Hepatic stellate cell (primary cell): ENCODE measurements at regions not wholly inside any gene's neighbourhood (a gene's known extent, or its start where the extent isn't known, plus 50 kb on each side); places are given as distances from the start of the nearest gene placed in this dataset.
"Not testable (repeated sequence)": the region's sequence is repeated elsewhere in the genome, so short reads cannot be mapped to it uniquely, and the experiment has no call there.

Experiments used
- DNase-seq: peaks from one replicate; pipeline ENCODE4 v3.0.0; 2011; ENCODE audit warnings: low spot score

DNA sequence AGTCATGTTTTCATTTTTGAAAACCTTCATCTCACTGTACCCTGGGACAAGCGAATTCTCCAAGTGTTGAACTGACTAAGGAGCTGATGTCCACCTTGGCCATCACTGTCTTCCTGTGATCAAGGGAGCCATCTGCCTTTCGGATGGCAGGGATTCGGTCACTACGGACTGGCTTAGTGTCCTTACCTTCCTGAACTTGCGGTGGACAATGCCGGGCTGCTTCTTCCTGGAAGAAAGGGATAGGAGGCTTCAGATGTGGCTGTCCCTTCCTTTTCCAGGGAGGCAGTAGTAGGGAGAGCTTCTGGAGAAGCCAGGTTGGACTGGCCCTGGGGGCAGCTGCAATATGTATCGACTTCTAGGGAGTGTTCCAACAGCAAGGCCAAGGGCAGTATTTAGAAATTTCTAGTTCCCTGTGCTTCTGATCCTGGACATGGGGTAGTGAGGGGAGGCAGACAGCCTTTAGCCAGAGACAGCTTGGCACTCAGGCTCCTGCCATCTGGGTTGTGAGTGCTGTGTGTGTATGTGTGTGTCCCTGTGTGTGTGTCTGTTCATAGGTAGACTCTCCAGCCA lies 114.6 kb downstream of the IER5 start:
- DNase-seq = no peak

DNA sequence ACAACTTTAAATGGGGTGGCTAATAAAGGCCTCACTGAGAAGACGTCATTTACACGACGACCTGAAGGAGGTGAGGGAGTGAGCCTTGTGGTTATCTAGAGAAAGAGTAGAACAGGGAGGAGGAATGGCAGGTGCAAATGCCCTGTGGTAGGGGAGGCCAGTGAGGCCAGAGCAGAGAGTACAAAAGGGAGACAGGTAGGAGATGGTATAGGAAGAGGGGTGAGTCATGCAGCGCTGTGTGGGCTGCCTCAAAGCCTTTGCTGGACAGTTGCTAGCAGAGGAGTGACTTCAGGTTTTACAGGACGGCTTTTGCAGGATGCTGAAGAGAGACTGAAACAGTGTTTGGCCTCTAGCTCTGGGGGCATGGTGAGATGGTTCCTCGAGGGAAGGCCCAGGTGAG lies 116.0 kb downstream of the IER5 start:
- no peak for DNase-seq

DNA sequence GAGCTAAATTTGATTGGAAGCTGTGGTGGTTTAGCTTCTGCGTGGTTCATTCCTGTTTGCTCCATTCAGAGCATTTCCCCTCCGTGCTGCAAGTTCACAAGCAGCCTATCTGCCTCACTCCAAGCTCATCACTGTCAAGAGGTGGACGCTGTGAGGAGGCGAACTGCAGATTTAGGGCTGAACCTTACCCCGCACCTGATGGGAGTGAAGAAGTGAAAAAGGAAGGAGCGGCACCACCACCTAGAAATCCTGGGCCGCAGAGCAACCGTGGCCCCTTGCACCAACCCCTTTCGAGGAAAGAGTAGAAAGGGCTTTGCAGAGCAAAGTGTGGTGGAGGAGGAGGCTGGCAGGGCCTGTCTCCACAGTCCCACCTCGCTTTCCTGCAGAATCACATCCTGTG lies 117.4 kb downstream of the IER5 start:
- no peak for DNase-seq

DNA sequence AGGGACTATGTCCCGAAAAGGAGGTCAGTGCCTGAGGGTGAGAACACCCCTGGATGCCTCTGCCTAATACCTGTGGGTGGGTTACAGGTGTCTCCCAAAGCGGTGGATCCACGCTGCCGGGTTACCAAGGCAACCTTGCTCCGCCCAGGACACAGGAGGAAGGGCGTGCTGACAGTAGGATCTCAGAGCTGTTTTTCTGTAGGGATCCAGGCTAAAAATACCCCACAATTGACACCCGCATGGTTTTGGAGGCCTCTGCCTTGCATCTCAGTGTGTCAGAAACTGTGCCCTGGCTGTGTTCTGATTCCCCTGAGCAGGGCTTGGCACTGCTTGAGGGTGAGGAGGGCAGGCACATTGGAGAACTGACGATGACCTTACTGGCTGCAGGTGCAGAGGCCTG lies 118.0 kb downstream of the IER5 start:
- no peak for DNase-seq

DNA sequence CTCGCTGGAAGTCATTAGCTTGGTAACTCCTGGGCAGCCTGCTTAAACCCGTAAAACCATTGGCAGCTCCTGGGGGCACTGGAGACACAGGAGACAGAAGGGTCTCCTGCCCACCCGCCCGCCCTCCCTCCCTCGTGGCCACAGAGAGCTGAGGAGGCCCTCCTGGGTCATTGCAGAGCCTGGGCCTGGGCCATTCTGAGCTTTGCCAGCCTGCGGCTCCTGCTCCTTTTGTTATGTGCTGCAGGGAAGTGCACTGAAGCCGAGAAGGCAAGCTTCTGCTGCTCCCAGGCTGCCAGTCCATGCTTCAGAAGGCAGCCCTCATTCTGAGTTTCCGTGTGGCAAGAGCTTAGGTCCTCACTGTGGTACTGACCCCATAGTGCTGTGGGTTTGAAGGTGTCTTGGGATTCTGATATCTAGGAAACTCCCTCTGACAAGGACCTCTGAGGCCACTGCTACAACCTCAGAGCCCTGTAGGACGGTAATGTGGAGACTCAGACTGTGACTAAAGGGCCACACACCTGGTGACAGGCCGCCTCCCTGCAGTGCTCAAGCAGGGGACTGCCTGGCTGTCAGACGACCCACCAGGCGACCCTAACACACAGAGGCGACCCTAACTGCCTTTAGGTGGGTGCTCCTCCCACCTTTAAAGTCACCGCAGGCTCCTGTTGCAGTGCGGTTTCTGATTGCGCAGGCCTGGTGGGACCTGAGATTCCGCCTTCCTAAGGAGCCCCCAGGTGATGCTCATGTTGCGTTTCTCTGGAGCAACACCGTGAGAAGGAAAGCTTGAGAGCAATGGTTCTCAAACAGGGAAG lies 118.7 kb downstream of the IER5 start:
- no peak for DNase-seq

DNA sequence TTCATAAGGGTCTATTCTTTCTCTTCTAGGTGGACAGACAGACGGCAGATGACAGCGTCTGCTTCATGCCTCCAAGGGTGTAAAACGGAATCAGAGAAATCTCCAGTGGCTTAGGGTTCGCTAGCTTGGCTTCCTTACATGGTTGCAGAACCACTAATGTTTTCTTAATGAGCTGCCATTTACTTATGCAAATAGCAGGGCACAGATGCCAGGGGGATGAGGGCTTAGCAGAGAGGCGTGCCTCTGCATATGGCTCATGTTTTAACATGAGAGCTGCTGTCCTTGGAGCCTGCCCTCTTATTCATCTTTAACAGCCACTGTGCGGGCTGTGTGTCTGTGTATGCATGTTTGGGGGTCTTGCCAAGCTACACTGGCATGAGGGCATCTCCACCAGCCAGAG lies 119.6 kb downstream of the IER5 start:
- DNase-seq = no peak

DNA sequence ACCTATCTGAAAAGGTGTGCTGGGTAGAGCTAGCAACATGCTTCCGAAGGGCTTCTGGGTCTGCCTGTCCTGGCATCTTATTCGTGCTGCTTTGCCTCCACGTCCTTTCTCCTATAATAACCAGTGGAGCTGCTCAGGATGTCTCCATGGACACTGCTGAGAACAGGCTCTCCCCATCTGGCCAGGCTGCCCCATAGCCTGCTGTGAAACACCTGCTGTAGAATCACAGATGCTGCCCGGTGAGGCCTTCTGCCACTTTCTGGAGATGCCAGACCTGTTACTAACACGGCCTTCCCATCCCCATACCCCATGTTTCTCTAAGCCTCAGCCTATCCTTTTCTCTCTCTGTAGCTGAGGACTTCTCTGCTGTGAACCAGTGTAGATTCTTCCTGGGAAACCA lies 120.5 kb downstream of the IER5 start:
- DNase-seq = no peak

DNA sequence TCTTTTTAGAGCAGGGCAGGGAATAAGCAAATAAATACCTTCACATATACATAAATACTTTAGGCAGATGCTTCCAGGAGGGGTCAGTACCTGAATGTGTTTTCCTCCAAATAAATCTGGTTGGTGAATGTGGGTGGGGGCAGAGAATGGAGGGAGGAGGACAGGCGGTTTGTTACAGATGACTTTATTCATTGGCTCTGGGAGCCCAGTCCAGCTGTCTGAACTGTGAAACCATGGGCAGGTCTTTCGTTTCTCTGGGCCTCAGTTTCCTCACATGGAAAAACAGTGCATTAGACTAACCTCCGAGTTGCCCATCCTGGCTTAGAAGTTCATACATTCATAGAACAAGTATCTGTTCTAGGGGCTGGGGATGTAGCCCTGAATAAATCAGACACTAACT lies 124.6 kb downstream of the IER5 start:
- no peak for DNase-seq

DNA sequence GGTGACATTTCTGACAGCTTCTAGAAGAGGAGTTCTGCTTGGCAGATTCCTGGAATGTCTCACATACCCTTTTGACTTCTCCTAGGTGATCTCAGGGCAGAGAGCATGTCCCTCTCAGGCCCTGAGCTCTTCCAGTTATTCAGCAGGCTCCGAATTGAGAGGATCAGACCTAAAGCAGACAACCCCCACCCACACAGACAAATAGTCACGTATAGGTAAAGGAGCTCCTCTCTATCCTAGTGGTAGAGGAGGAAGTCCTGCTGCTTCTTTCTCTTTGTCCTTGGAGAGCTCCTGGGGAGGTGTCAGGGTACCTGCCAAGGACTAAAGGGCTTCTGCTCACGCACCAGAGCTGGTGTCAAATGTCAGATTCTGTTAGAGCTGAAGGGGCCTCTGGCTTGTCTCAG lies 128.1 kb downstream of the IER5 start:
- no peak for DNase-seq

DNA sequence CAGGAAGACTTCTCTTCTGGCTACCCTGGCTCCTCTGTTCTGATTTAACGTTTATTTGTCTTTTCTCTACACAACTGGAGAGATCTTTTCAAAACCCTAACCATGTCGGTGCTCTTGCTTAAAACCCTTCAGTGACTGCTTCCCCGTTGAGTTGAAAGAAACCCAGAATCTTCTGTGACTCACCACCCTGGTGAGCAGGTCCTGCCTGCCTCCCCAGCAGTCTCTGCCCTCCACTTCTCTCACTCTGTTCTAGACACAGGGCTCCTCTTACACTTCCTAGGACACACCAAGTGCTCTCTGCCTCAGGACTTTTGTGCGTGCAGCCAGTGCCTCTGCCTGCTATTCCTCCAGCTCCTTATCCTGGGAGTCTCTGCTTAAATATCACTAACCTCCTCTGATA lies 131.4 kb downstream of the IER5 start:
- no peak for DNase-seq

DNA sequence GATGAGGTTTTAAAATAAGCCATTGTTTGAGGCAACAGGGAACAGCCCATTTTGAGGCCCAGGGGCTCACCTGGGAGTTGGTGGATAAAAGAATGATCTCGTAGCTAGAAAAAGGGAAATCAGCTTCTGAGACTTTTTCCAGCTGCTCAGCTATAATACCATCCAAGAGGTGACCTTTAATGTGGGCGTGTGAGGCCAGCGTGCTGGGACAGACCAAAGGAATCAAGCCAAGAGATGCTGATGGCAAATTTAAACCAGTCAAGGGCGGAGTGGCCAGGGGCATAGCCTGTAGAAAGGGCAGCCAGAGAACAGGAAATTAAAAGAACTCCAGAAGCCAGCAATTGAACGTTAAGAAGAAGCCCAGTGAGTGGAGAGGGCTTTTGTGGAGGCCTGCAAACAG lies 132.6 kb downstream of the IER5 start:
- DNase-seq = no peak

DNA sequence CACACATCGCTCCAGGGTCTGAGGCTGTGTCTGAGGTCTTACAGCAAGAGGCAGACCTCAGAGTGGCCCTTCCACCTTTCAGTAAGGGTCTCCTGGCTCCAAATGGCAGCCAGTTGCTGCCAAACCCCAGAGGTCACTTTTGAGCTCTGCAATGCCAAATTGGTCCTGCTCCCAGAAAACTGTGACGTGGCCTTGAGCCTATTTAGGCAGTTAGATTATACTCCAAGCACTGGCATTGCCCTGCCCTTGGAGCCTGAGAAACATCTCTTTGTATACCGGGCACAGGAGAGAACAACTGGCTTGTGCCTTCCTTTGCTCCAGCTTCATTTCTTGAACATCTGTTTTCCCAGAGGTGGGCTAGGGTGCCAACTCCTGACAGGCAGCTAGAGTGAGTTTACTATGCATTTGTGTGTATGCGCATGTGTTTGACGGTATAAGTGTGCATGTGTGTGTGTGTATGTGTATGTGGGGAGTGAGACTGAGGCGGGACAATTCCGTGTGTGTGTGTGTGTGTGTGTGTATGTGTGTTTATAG lies 134.5 kb downstream of the IER5 start:
- DNase-seq = no peak

DNA sequence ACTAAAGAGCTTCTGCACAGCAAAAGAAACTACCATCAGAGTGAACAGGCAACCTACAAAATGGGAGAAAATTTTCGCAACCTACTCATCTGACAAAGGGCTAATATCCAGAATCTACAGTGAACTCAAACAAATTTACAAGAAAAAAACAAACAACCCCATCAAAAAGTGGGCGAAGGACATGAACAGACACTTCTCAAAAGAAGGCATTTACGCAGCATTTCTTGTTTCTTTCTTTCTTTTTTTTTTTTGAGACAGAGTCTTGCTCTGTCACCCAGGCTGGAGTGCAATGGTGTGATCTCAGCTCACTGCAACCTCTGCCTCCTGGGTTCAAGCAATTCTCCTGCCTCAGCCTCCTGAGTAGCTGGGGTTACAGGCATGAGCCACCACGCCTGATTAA lies 138.2 kb downstream of the IER5 start:
- DNase-seq = not testable (repeated sequence)

DNA sequence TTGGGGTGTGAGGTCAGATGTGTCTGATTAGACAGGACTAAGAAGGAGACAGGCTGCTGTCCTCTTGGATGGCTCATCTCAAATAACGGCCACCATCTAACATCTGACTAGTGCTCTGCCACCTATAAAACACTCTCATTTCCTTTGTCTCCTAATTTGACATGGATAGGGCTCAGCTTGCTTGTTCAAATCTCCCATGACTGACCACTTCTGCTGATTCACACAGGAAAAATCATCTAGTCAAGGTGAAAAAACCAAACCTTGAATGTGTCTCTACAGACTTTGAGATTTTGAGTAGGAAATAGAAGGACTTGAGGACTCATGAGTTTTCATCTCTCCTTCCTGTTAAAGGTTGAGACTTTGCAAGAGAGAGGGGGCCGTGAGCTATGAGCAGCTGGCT lies 150.6 kb downstream of the IER5 start:
- DNase-seq = no peak

DNA sequence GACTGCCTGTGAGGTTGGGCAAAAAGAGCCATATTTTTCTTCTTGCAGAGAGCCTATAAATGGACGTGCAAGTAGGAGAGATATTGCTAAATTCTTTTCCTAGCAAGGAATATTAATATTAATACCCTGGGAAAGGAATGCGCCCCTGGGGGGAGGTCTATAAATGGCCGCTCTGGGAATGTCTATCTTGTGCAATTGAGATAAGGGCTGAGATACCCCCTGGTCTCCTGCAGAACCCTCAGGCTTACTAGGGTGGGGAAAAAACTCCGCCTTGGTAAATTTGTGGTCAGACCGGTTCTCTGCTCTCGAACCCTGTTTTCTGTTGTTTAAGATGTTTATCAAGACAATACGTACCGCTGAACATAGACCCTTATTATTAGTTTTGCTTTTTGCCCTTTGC lies 157.8 kb downstream of the IER5 start:
- not testable (repeated sequence) for DNase-seq

DNA sequence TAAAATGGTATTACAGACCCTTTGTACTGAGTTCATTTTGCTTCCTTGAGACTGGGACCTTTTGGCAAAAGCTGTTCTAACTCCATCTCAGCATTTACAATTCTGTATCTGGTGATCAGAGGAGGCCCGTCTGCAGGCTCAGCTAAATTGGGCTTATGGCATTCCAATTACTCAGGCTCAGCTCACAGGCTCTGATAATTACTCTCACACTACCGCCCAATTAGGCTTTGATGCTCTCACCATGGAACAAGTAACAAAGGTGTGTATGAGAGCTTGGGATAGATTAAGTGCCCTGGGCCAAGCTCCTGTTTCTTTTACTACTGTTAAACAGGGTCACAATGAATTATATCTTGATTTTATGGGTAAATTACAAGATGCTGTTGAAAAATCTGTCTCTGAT lies 159.9 kb downstream of the IER5 start:
- DNase-seq = not testable (repeated sequence)

DNA sequence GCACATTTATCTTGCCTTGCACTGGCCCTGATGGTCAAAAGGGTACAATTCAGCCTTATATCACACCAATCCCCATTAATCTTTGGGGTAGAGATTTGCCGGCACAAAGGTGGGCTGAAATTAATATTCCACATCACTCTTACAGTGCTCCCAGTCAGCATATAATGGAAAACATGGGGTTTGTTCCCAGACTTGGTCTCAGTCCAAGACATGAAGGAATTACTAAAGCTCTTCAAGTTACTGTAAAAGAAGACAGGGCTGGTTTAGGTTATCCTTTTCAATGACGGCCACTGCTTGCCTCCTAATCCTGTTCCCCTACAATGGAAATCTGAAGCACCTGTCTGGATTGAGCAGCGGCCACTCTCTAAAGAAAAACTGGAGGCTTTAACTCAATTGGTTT lies 160.7 kb downstream of the IER5 start:
- DNase-seq = no peak

DNA sequence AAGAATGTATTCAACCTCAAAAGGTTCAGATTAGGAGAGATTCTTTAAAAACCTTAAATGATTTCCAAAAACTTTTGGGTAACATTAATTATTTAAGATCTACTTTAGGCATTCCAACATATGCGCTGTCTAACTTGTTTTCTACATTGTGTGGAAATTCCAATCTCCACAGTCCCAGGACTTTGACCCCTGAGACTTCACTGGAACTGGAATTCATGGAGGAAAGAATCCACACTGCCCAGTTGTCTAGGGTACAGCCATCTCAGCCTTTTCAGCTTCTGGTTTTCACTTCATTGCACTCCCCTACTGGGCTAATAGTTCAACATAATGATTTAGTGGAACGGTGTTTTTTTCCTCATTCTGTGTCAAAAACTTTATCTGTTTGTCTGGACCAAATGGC lies 161.5 kb downstream of the IER5 start:
- no peak for DNase-seq

DNA sequence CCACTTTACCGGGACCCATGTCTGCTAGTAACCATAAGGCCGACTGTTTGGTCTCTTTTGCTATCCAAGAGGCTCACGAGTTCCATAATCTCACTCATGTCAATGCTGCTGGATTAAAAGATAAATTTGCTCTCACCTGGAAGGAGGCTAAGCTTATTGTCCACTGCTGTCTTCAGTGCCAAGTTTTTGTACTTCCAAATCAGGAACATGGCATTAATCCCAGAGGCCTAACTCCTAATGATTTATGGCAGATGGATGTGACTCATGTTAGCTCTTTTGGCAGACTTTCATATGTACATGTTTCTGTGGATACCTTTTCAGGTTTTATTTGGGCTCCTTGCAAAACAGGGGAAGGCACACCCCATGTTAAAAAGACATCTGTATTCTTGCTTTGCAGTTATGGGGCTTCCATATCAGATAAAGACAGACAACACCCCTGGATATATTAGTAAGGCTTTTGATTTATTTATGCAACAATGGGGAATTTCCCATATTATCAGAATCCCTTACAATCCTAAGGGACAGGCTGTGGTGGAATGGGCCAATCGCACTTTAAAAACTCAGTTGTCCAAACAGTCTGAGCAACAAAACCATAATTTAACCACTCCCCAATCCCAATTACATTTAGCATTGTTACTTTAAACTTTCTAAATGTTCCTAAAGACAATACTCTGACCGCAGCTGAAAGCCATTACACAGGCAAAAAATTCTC lies 162.7 kb downstream of the IER5 start:
- DNase-seq = no peak

DNA sequence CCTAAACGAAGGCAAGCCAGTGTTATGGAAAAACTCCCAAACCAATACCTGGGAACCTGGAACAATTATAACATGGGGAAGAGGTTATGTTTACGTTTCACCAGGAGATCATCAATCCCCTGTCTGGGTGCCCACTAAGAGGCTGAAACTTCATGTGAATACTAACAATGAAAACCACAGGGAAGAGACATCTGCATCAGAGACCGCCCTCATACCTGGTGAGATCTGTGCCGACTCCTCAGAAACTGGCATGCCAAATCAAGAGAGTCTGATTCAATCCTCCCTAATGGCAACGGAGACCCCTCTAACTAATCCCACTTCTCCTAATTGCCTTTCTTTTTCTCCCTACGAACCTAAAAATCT lies 163.2 kb downstream of the IER5 start:
- DNase-seq = no peak

DNA sequence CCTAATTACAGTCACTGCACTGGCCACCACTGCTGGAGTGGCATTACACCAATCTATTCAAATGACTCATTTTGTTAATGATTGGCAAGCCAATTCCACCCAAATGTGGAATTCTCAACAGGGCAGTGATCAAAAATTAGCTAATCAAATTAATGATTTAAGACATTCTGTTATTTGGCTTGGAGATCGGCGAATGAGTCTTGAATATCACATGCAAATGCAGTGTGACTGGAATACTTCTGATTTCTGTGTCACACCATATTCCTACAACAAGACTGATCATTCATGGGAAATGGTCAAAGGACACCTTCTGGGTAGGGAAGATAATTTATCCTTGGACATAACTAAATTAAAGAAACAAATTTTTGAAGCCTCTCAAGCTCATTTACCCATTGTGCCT lies 165.1 kb downstream of the IER5 start:
- DNase-seq = not testable (repeated sequence)

DNA sequence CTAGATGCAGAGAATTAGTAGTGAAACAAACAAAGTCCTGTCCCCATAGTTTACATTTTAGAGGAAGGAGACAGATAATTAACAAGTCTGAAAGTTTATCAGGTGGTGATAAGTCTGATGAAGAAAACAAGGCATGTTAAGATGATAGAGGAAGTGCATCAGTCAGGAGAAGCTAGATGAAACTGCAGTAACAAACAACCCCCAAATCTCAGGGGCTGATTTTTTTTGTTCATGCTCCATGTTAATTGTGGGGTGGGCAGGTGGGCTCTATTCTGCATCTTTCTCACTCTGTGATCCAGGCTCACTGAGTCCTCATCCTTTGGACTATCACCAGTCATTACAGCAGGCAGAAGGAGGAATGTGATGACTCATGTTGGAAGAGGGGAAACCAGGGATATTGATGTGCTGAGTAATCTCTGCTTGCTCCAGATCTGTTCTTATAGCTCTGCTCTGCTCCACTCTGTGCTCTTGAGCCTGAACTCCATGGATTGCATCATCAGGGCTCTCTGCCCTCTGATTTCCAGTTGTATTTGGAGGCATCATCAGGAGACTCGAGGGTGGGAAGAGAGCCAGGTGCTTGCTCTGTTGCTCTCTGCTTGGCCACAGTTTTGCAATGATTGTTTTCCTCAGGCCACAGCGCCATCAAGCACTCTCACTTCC lies 166.9 kb downstream of the IER5 start:
- DNase-seq = peak; percentile 7

DNA sequence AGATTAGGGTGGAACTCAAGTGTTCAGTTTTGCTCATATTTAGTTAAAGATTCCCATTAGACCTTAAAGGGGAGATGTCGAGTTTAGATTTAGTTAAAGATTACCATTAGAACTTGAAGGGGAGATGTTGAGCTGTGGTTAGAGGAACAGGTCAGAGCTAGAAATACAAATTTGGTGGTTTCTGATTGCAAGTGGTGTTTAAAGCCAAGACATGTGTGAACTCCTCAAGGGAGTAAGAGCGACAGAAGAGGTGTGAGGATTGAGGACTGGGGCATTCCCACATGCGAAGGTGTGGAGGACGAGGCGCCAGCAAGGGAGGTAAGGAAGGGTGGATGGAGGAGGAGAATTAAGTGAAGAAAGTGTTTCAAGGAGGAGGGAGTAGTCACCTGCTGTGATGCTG lies 168.6 kb downstream of the IER5 start:
- no peak for DNase-seq
